Psoas muscle (tissue), 7 donors: ENCODE measurements at regions not wholly inside any gene's neighbourhood (a gene's known extent, or its start where the extent isn't known, plus 50 kb on each side); places are given as distances from the start of the nearest gene placed in this dataset.

Source experiments
- ATAC-seq, 4 donors: fragments of 200-7000 bp; cut with Tn5 transposase; one replicate each; pipeline ENCODE4 v1.9.1; 2020; ENCODE audit warnings: moderate library complexity in 3 of 4, mild to moderate bottlenecking in 2 of 4
- DNase-seq, 2 donors: peaks; one replicate each; pipeline ENCODE4 v3.0.0-alpha.2; 2020
- H3K27ac ChIP-seq: fragments of 200-600 bp; one replicate; pipeline ENCODE4 v1.8.0; 2022
- H3K27me3 ChIP-seq, 3 donors: fragments of 200-600 bp in 1 of 3; one replicate each; pipeline versions ENCODE4 v1.6.1 to v1.8.0; 2013 to 2022; ENCODE audit warnings: low read length in 2 of 3, mild to moderate bottlenecking in 2 of 3, moderate library complexity in 1 of 3; ENCODE audit not compliant: insufficient read depth in 3 of 3
- H3K36me3 ChIP-seq, 2 donors: fragments of 200-600 bp in 1 of 2; one replicate each; pipeline versions ENCODE4 v1.6.1 to v1.8.0; 2013 to 2022; ENCODE audit warnings: low read depth in 1 of 2, mild to moderate bottlenecking in 1 of 2, moderate library complexity in 1 of 2; ENCODE audit not compliant: insufficient read depth in 1 of 2
- H3K4me1 ChIP-seq: fragments of 200-600 bp; one replicate; pipeline ENCODE4 v1.8.0; 2022
- H3K4me3 ChIP-seq: fragments of 200-600 bp; one replicate; pipeline ENCODE4 v1.8.0; 2022; ENCODE audit warnings: mild to moderate bottlenecking
- H3K9me3 ChIP-seq: fragments of 200-600 bp; one replicate; pipeline ENCODE4 v1.8.0; 2022
- WGBS, 3 donors: extraction: QIAGEN DNeasy Blood & Tissue Kit; methylation state at CpG; one replicate each; pipeline versions ENCODE4 v1.1.6 to v1.1.7; 2013; 5-methylcytosine and 5-hydroxymethylcytosine counted together
- intact Hi-C, 2 donors: fragments of 100-400 bp; cut with DNase I; formaldehyde crosslinking; loops; one replicate each; pipeline versions ENCODE4 v1.11.0 to v1.14.2; 2022
- TF ChIP-seq, protein P1 (sequence below): fragments of 200-600 bp; IDR thresholded peaks from one replicate; pipeline ENCODE4 v1.8.0; 2022; ENCODE audit warnings: antibody characterized with exemption
- donor health status: healthy with polysubstance abuse.
- donor health status: DM: no; HTN: no; CAD: no; lungs with moderate emphysema.
- donor health status: Bipolar disorder and iron deficiency.
- donor health status: healthy.
- donor health status: DM: yes; HTN: yes; CAD: no.
- donor health status: DM: no; HTN: no; CAD: no.
- donor health status: DM: yes; HTN: yes; CAD: no.

DNA sequence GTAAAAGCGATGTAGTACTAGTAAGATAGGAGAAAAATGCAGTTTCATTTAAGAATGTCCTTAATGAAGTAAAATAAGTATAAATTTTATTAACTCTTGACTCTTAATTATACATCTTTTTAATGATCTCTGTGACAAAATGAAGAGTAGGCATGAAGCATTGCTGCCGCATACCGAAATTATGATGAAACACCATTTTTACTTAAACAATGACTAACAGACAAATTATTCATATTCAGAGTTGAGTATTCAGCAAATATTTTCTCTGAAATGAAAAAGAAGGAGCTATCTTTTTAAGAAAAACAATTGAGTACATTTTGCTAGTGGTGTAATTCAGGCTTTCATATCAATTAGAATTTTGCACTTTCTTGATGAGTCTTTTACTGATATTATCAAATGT, 150.6 kb upstream of the DOCK10 start:
- intact Hi-C loops, result no loop called here
- Histone ChIP-seq H3K27ac (no peak overlapping the region), H3K36me3 (no peaks in the 10 kb centered on the region), H3K27me3 (no peaks in the 10 kb centered on the region), H3K4me3 (no peak overlapping the region), H3K9me3 (no peaks in the 10 kb centered on the region), H3K4me1 (no peaks in the 10 kb centered on the region)
- TF ChIP-seq, protein P1, sequence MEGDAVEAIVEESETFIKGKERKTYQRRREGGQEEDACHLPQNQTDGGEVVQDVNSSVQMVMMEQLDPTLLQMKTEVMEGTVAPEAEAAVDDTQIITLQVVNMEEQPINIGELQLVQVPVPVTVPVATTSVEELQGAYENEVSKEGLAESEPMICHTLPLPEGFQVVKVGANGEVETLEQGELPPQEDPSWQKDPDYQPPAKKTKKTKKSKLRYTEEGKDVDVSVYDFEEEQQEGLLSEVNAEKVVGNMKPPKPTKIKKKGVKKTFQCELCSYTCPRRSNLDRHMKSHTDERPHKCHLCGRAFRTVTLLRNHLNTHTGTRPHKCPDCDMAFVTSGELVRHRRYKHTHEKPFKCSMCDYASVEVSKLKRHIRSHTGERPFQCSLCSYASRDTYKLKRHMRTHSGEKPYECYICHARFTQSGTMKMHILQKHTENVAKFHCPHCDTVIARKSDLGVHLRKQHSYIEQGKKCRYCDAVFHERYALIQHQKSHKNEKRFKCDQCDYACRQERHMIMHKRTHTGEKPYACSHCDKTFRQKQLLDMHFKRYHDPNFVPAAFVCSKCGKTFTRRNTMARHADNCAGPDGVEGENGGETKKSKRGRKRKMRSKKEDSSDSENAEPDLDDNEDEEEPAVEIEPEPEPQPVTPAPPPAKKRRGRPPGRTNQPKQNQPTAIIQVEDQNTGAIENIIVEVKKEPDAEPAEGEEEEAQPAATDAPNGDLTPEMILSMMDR, result no peak
- 67 to 70% (median 69%) methylated on average over 3 of the region's 3 CpGs for WGBS, 3 donors
- no peak for ATAC-seq
- DNase-seq, result no peak

DNA sequence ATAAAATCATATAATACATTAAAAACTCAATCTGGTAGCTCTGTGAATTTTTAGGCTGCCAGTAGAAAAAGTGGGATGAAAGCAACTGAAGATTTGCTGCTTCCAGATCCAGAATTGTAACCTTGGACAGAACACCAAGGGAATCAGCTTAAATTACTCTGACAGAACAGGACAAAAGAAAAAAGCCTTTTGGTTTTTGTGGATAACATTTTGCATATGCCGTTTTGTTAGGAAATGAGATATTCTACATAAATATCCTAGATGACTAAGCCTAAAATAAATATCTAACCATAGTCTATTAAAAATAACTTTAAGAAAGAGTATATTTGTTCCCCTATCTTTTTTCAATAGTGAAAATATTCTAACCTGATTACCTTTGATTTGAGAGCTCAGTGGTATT, 148.7 kb upstream of the DOCK10 start:
- TF ChIP-seq, protein P1, result no peak
- H3K27ac ChIP-seq, result no peak overlapping the region
- intact Hi-C loops, result no loop called here

DNA sequence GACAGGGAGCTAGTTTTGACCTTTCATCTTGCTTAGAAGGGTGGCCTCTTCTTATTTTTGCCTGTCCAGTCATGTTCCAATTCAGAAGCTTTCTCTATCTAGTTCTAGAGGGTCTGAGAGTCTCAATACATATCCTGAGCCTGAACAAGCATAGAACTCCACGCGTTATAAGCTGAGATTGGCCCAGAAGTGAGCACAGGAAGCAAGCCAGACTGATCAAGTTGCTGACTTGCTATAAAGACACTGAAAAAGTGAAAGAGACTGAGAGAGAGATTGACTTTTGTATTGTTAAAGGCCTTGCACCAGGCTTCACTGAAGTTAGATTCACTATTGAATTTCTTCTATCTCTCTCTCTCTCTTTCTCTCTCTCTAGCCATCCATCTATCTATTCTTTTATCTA, 142.7 kb upstream of the DOCK10 start:
- no peaks in the 10 kb centered on the region for H3K36me3 ChIP-seq

More for the DNA sequence above, 148.7 kb upstream of the DOCK10 start:
- ATAC-seq, result no peak
- Histone ChIP-seq H3K4me3 (no peak overlapping the region), H3K36me3 (no peaks in the 10 kb centered on the region), H3K27me3 (no peaks in the 10 kb centered on the region), H3K9me3 (no peaks in the 10 kb centered on the region), H3K4me1 (no peaks in the 10 kb centered on the region)
- DNase-seq, result no peak
- 46 to 56% (median 47%) methylated on average over 1 of the region's 1 CpG for WGBS, 3 donors

DNA sequence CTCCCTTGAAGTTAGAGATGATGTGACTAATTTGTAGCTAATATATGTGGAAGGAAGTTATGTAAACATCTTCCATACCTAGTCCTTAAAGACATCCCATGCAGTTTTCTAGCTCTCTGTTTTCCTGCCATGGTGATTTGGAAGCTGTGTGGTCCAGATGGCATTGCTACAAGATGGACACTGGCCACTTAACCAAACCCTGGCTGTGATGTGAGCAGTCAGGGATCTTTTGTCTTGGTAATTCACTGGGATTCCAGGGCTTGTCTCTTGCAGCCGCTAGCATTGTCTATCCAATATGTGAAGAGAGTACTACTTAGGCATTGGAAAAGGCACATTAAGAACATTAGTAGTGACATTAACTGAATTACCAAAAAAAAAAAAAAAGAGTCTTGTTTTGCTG, 139.9 kb upstream of the DOCK10 start:
- intact Hi-C loops, result no loop called here
- H3K9me3 ChIP-seq, result no peaks in the 10 kb centered on the region
- DNase-seq (no peak), ATAC-seq (no peak)
- 28 to 50% (median 34%) methylated on average over 1 of the region's 1 CpG for WGBS, 3 donors
- no peaks in the 10 kb centered on the region for H3K4me1 ChIP-seq
- TF ChIP-seq, protein P1, result no peak
- H3K27me3 ChIP-seq, result no peaks in the 10 kb centered on the region
- H3K36me3 ChIP-seq, result no peaks in the 10 kb centered on the region
- H3K27ac ChIP-seq, result no peak overlapping the region
- H3K4me3 ChIP-seq, result no peak overlapping the region

More for the DNA sequence above, 142.7 kb upstream of the DOCK10 start:
- ATAC-seq (no peak), DNase-seq (no peak)
- intact Hi-C loops, result no loop called here
- Histone ChIP-seq H3K27me3 (no peaks in the 10 kb centered on the region), H3K9me3 (no peaks in the 10 kb centered on the region), H3K4me1 (no peaks in the 10 kb centered on the region), H3K4me3 (no peak overlapping the region), H3K27ac (no peak overlapping the region)
- WGBS, 3 donors, result 39 to 62% (median 42%) methylated on average over 2 of the region's 2 CpGs
- TF ChIP-seq, protein P1, result no peak

DNA sequence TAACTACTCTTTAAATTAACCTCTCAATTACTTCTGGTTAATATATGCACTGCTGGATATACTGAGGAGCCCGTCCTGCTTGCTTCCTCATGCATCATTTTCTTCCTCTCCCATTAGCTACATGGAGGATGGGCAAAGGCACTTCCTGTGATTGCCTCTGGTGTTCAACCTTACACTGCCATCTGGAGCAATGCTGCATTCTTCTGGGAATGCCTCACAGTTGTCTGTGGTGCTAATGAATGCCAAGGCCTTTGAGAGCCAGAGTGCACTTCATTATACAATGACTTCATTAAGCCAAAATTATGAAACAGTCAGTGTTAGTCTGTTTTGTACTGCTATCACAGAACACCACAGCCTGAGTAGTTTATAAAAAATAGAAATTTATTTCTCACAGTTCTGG, 134.8 kb upstream of the DOCK10 start:
- 57 to 90% (median 85%) methylated on average over 1 of the region's 1 CpG for WGBS, 3 donors
- ATAC-seq, result peak in 1 of 4 donors; percentile 57
- Histone ChIP-seq H3K4me1 (no peaks in the 10 kb centered on the region), H3K9me3 (no peaks in the 10 kb centered on the region), H3K36me3 (no peaks in the 10 kb centered on the region), H3K27ac (no peak overlapping the region), H3K4me3 (no peak overlapping the region), H3K27me3 (no peaks in the 10 kb centered on the region)
- TF ChIP-seq, protein P1, result no peak
- intact Hi-C loops, result no loop called here
- DNase-seq, result no peak
